Hepatocyte (in vitro differentiated cells): ENCODE measurements at regions not wholly inside any gene's neighbourhood (a gene's known extent, or its start where the extent isn't known, plus 50 kb on each side); places are given as distances from the start of the nearest gene placed in this dataset.

Source experiments
- DNase-seq: peaks from one replicate; pipeline ENCODE4 v3.0.0-alpha.2; 2016; ENCODE audit warnings: low spot score
- H2AFZ ChIP-seq: fragments of 200-600 bp; sonication (generic); 2 replicates; pipeline ENCODE4 v1.6.0; 2016; ENCODE audit warnings: antibody characterized with exemption, mild to moderate bottlenecking
- H3K27ac ChIP-seq: fragments of 200-600 bp; sonication (generic); 2 replicates; pipeline ENCODE4 v1.5.1; 2016; ENCODE audit warnings: mild to moderate bottlenecking
- H3K27me3 ChIP-seq: fragments of 200-600 bp; sonication (generic); 2 replicates; pipeline ENCODE4 v1.6.1; 2016
- H3K36me3 ChIP-seq: fragments of 200-600 bp; sonication (generic); replicated peaks from 2 replicates; pipeline ENCODE4 v1.5.1; 2016; ENCODE audit warnings: low read depth; ENCODE audit not compliant: insufficient read depth
- H3K4me1 ChIP-seq: fragments of 200-600 bp; sonication (generic); 2 replicates; pipeline ENCODE4 v1.5.1; 2016; ENCODE audit warnings: mild to moderate bottlenecking, moderate library complexity; ENCODE audit not compliant: insufficient read depth
- H3K4me2 ChIP-seq: fragments of 200-600 bp; sonication (generic); 2 replicates; pipeline ENCODE4 v1.6.0; 2016
- H3K4me3 ChIP-seq: fragments of 200-600 bp; sonication (generic); 2 replicates; pipeline ENCODE4 v1.5.1; 2016; ENCODE audit warnings: mild to moderate bottlenecking
- H3K79me2 ChIP-seq: fragments of 200-600 bp; sonication (generic); 2 replicates; pipeline ENCODE4 v1.6.0; 2017; ENCODE audit warnings: mild to moderate bottlenecking
- H3K9me2 ChIP-seq: fragments of 200-600 bp; sonication (generic); replicated peaks from 2 replicates; pipeline ENCODE4 v1.6.0; 2017; ENCODE audit warnings: mild to moderate bottlenecking; ENCODE audit not compliant: insufficient read depth
- H3K9me3 ChIP-seq: fragments of 200-600 bp; sonication (generic); 2 replicates; pipeline ENCODE4 v1.5.1; 2016; ENCODE audit warnings: low read depth, mild to moderate bottlenecking
- H4K20me1 ChIP-seq: fragments of 200-600 bp; sonication (generic); 2 replicates; pipeline ENCODE4 v1.6.0; 2016; ENCODE audit warnings: mild to moderate bottlenecking; ENCODE audit not compliant: insufficient read depth, poor library complexity, severe bottlenecking
- CTCF ChIP-seq: fragments of 200-600 bp; sonication (generic); IDR thresholded peaks from 2 replicates; pipeline ENCODE4 v1.5.1; 2016; ENCODE audit warnings: antibody characterized with exemption, mild to moderate bottlenecking; ENCODE audit not compliant: poor library complexity
- EZH2 ChIP-seq: fragments of 200-600 bp; sonication (generic); IDR thresholded peaks from 2 replicates; pipeline ENCODE4 v1.6.1; 2016; ENCODE audit warnings: antibody characterized with exemption, mild to moderate bottlenecking, borderline replicate concordance
- EZH2phosphoT487 ChIP-seq: fragments of 200-600 bp; sonication (generic); IDR thresholded peaks from one replicate; pipeline ENCODE4 v1.6.1; 2018; ENCODE audit warnings: antibody characterized with exemption, mild to moderate bottlenecking, low read depth, moderate library complexity; ENCODE audit not compliant: unreplicated experiment, severe bottlenecking
- WGBS: methylation state at CpG from one replicate; pipeline ENCODE4 v1.1.6; 2016; ENCODE audit warnings: low lambda C conversion rate; ENCODE audit errors: missing lambda C conversion rate; 5-methylcytosine and 5-hydroxymethylcytosine counted together

GRCh38 chr16:86011532-86011931 lies 112.6 kb downstream of the IRF8 start:
- Histone ChIP-seq H4K20me1 (no peaks in the 10 kb centered on the region), H3K79me2 (no peaks in the 10 kb centered on the region), H3K27ac (no peak overlapping the region), H3K36me3 (no peaks in the 10 kb centered on the region), H3K27me3 (no peaks in the 10 kb centered on the region), H3K4me2 (no peak overlapping the region), H3K4me1 (no peaks in the 10 kb centered on the region), H3K9me3 (no peaks in the 10 kb centered on the region), H3K9me2 (no peaks in the 10 kb centered on the region), H3K4me3 (no peak overlapping the region), H2AFZ (no peak overlapping the region)
- DNase-seq: no peak
- TF ChIP-seq EZH2phosphoT487 (no peak), CTCF (no peak), EZH2 (no peak)
- WGBS: 79% methylated on average over 5 of the region's 5 CpGs

DNA sequence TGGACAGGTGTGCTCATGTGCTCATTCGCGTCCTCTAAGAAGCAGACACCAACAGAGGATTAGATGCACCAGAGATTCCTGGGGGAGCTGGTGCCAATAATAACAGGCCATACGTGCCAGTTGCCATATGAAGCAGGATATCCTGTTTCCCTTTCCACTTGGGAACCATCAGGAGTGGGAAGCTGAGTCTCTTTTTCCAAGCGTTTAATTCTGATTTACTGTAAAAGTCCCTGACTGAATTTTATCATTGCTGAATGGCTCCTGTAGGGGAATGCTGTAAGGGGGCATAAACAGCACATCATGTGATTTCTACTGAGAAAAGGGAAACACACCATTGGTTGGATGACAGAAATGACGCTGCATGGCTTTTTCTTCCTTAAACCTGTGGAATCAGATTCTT lies 113.3 kb downstream of the IRF8 start:
- Histone ChIP-seq H3K4me3 (no peak overlapping the region), H3K36me3 (no peaks in the 10 kb centered on the region), H3K9me3 (no peaks in the 10 kb centered on the region), H3K27me3 (no peaks in the 10 kb centered on the region), H3K27ac (no peak overlapping the region), H4K20me1 (no peaks in the 10 kb centered on the region), H3K79me2 (no peaks in the 10 kb centered on the region), H3K9me2 (no peaks in the 10 kb centered on the region), H2AFZ (no peak overlapping the region), H3K4me2 (no peak overlapping the region), H3K4me1 (no peaks in the 10 kb centered on the region)
- WGBS: 94% methylated on average over 5 of the region's 5 CpGs
- no peak for TF ChIP-seq EZH2
- TF ChIP-seq EZH2phosphoT487: no peak
- TF ChIP-seq CTCF: no peak
- no peak for DNase-seq

GRCh38 chr16:86013867-86014266 lies 114.9 kb downstream of the IRF8 start:
- WGBS: 97% methylated on average over 2 of the region's 2 CpGs

More at GRCh38 chr16:86013867-86014266, 114.9 kb downstream of the IRF8 start:
- no peaks in the 10 kb centered on the region for H3K9me3 ChIP-seq
- no peak overlapping the region for H3K4me3 ChIP-seq
- H3K36me3 ChIP-seq: no peaks in the 10 kb centered on the region
- H3K27ac ChIP-seq: no peak overlapping the region
- H2AFZ ChIP-seq: no peak overlapping the region
- H3K79me2 ChIP-seq: no peaks in the 10 kb centered on the region
- no peaks in the 10 kb centered on the region for H3K27me3 ChIP-seq
- no peak overlapping the region for H3K4me2 ChIP-seq
- no peaks in the 10 kb centered on the region for H4K20me1 ChIP-seq
- no peaks in the 10 kb centered on the region for H3K4me1 ChIP-seq
- TF ChIP-seq EZH2 (no peak), EZH2phosphoT487 (no peak), CTCF (no peak)
- H3K9me2 ChIP-seq: no peaks in the 10 kb centered on the region
- no peak for DNase-seq
